Tibial nerve (tissue), 4 donors: ENCODE measurements at regions not wholly inside any gene's neighbourhood (a gene's known extent, or its start where the extent isn't known, plus 50 kb on each side); places are given as distances from the start of the nearest gene placed in this dataset.

Experiments
- CTCF ChIP-seq, 5 experiments: fragments of 200-600 bp in 3 of 5; fragments of 450-650 bp in 2 of 5; sonication (generic) in 3 of 5; IDR thresholded peaks; one replicate each; pipeline ENCODE4 v1.5.1; 2016 to 2019; ENCODE audit warnings: antibody characterized with exemption in 5 of 5, mild to moderate bottlenecking in 3 of 5, moderate library complexity in 2 of 5
- EP300 ChIP-seq, 2 donors: sonication (generic); formaldehyde crosslinking; IDR thresholded peaks; one replicate each; pipeline ENCODE4 v1.6.1; 2017; ENCODE audit warnings: antibody characterized with exemption in 2 of 2, mild to moderate bottlenecking in 1 of 2
- POLR2A ChIP-seq, 2 donors: fragments of 450-650 bp; IDR thresholded peaks; one replicate each; pipeline ENCODE4 v1.6.1; 2017; ENCODE audit warnings: antibody characterized with exemption in 2 of 2, mild to moderate bottlenecking in 2 of 2, moderate library complexity in 2 of 2

GRCh38 chr13:50299546-50300249, 284.5 kb downstream of the KCNRG start:
- no peak for TF ChIP-seq POLR2A (IDR thresholded peaks at IDR 0.05)
- TF ChIP-seq CTCF (IDR thresholded peaks at IDR 0.05): no peak
- no peak for TF ChIP-seq EP300 (IDR thresholded peaks at IDR 0.05)
